ENCODE measurements at regions not wholly inside any gene's neighbourhood (a gene's known extent, or its start where the extent isn't known, plus 50 kb on each side); places are given as distances from the start of the nearest gene placed in this dataset.

- WGBS, 2 donors: 64 to 89% methylated on average over 5 of the region's 5 CpGs
- H3K27ac ChIP-seq: no peak overlapping the region
- H3K4me3 ChIP-seq: no peak overlapping the region
- intact Hi-C loops (cut with DNase I): no loop called here
- no peaks in the 10 kb centered on the region for H3K4me1 ChIP-seq
- no peak for DNase-seq
- no peaks in the 10 kb centered on the region for H3K9me3 ChIP-seq
- TF ChIP-seq CTCF (IDR thresholded peaks at IDR 0.05) (no peak), EP300 (IDR thresholded peaks at IDR 0.05) (no peak), POLR2AphosphoS5 (IDR thresholded peaks at IDR 0.05) (no peak)
- H3K36me3 ChIP-seq: no peaks in the 10 kb centered on the region
- H3K27me3 ChIP-seq: no peaks in the 10 kb centered on the region
These were observed 168.9 kb upstream of the PHF14 start for GRCh38 chr7:10804770-10805169.

GRCh38 chr7:10815546-10815945 lies 158.1 kb upstream of the PHF14 start:
- Histone ChIP-seq H3K27me3 (no peaks in the 10 kb centered on the region), H3K36me3 (no peaks in the 10 kb centered on the region), H3K4me3 (no peak overlapping the region), H3K4me1 (no peaks in the 10 kb centered on the region), H3K9me3 (no peaks in the 10 kb centered on the region), H3K27ac (no peak overlapping the region)
- TF ChIP-seq POLR2AphosphoS5 (IDR thresholded peaks at IDR 0.05) (no peak), CTCF (IDR thresholded peaks at IDR 0.05) (no peak), EP300 (IDR thresholded peaks at IDR 0.05) (no peak), POLR2A (IDR thresholded peaks at IDR 0.05) (no peak)
- WGBS, 2 donors: 64 to 78% methylated on average over 3 of the region's 3 CpGs
- intact Hi-C loops (cut with DNase I): no loop called here
- DNase-seq: no peak

GRCh38 chr7:10821156-10821555 lies 152.5 kb upstream of the PHF14 start:
- no peaks in the 10 kb centered on the region for H3K36me3 ChIP-seq
- H3K4me1 ChIP-seq: no peaks in the 10 kb centered on the region
- no peak overlapping the region for H3K4me3 ChIP-seq
- DNase-seq: no peak
- TF ChIP-seq EP300 (IDR thresholded peaks at IDR 0.05): no peak
- TF ChIP-seq POLR2A (IDR thresholded peaks at IDR 0.05): no peak
- no peak for TF ChIP-seq POLR2AphosphoS5 (IDR thresholded peaks at IDR 0.05)
- TF ChIP-seq CTCF (IDR thresholded peaks at IDR 0.05): no peak
- intact Hi-C loops (cut with DNase I): no loop called here
- H3K9me3 ChIP-seq: no peaks in the 10 kb centered on the region
- 76 to 87% methylated on average over 4 of the region's 4 CpGs for WGBS, 2 donors
- H3K27me3 ChIP-seq: no peaks in the 10 kb centered on the region
- H3K27ac ChIP-seq: no peak overlapping the region

- no peak for TF ChIP-seq POLR2A (IDR thresholded peaks at IDR 0.05)
- TF ChIP-seq EP300 (IDR thresholded peaks at IDR 0.05): no peak
- TF ChIP-seq CTCF (IDR thresholded peaks at IDR 0.05): no peak
- no peak for TF ChIP-seq POLR2AphosphoS5 (IDR thresholded peaks at IDR 0.05)
- H3K36me3 ChIP-seq: no peaks in the 10 kb centered on the region
- 82 to 85% methylated on average over 1 of the region's 1 CpG for WGBS, 2 donors
- H3K4me1 ChIP-seq: no peaks in the 10 kb centered on the region
- H3K27me3 ChIP-seq: no peaks in the 10 kb centered on the region
- no peaks in the 10 kb centered on the region for H3K9me3 ChIP-seq
- H3K4me3 ChIP-seq: no peak overlapping the region
- DNase-seq: no peak
- intact Hi-C loops (cut with DNase I): no loop called here
- no peak overlapping the region for H3K27ac ChIP-seq
These were observed 149.5 kb upstream of the PHF14 start for GRCh38 chr7:10824154-10824553.

GRCh38 chr7:10838228-10838627 lies 135.4 kb upstream of the PHF14 start:
- intact Hi-C loops (cut with DNase I): no loop called here

More at GRCh38 chr7:10838228-10838627, 135.4 kb upstream of the PHF14 start:
- no peak for DNase-seq
- TF ChIP-seq POLR2A (IDR thresholded peaks at IDR 0.05) (no peak), POLR2AphosphoS5 (IDR thresholded peaks at IDR 0.05) (no peak), EP300 (IDR thresholded peaks at IDR 0.05) (no peak), CTCF (IDR thresholded peaks at IDR 0.05) (no peak)
- 54 to 79% methylated on average over 1 of the region's 1 CpG for WGBS, 2 donors
- Histone ChIP-seq H3K36me3 (no peaks in the 10 kb centered on the region), H3K27me3 (no peaks in the 10 kb centered on the region), H3K9me3 (peaks cover 0 to 2% (median 0%) of the 10 kb centered on the region in 4 donors), H3K4me1 (no peaks in the 10 kb centered on the region), H3K27ac (no peak overlapping the region), H3K4me3 (no peak overlapping the region)

Data from sigmoid colon (tissue), 6 donors.